ENCODE measurements at regions not wholly inside any gene's neighbourhood (a gene's known extent, or its start where the extent isn't known, plus 50 kb on each side); places are given as distances from the start of the nearest gene placed in this dataset.

- TF ChIP-seq TAF1 (IDR thresholded peaks at IDR 0.05; ENCODE audit: borderline replicate concordance, insufficient read depth, low read length) (no peak), SIN3A (IDR thresholded peaks at IDR 0.05; ENCODE audit: borderline replicate concordance, insufficient read depth, low read length) (no peak), REST (IDR thresholded peaks at IDR 0.05; ENCODE audit: insufficient read depth in 1 of 2, low read depth in 2 of 2, low read length in 2 of 2) (no peak), POLR2AphosphoS5 (IDR thresholded peaks at IDR 0.05; ENCODE audit: low read depth, low read length) (no peak), FOXP2 (optimal IDR thresholded peaks at IDR 0.05; ENCODE audit: borderline replicate concordance, extremely low read depth, extremely low read length, insufficient read depth) (no peak)
Measured at GRCh38 chr6:159460476-159460875, 232.6 kb downstream of the SOD2 start.

GRCh38 chr6:159456349-159456748, 236.7 kb downstream of the SOD2 start:
- TF ChIP-seq REST (IDR thresholded peaks at IDR 0.05; ENCODE audit: insufficient read depth in 1 of 2, low read depth in 2 of 2, low read length in 2 of 2) (no peak), POLR2AphosphoS5 (IDR thresholded peaks at IDR 0.05; ENCODE audit: low read depth, low read length) (no peak), FOXP2 (optimal IDR thresholded peaks at IDR 0.05; ENCODE audit: borderline replicate concordance, extremely low read depth, extremely low read length, insufficient read depth) (no peak), SIN3A (IDR thresholded peaks at IDR 0.05; ENCODE audit: borderline replicate concordance, insufficient read depth, low read length) (no peak), TAF1 (IDR thresholded peaks at IDR 0.05; ENCODE audit: borderline replicate concordance, insufficient read depth, low read length) (no peak)

- no peak for TF ChIP-seq POLR2AphosphoS5 (IDR thresholded peaks at IDR 0.05; ENCODE audit: low read depth, low read length)
- TF ChIP-seq REST (IDR thresholded peaks at IDR 0.05; ENCODE audit: insufficient read depth in 1 of 2, low read depth in 2 of 2, low read length in 2 of 2) = no peak
- TF ChIP-seq SIN3A (IDR thresholded peaks at IDR 0.05; ENCODE audit: borderline replicate concordance, insufficient read depth, low read length) = no peak
- TF ChIP-seq TAF1 (IDR thresholded peaks at IDR 0.05; ENCODE audit: borderline replicate concordance, insufficient read depth, low read length) = no peak
- no peak for TF ChIP-seq FOXP2 (optimal IDR thresholded peaks at IDR 0.05; ENCODE audit: borderline replicate concordance, extremely low read depth, extremely low read length, insufficient read depth)
Measured at GRCh38 chr6:159455700-159456274, 237.3 kb downstream of the SOD2 start.

GRCh38 chr6:159450815-159451465, 242.1 kb downstream of the SOD2 start:
- TF ChIP-seq POLR2AphosphoS5 (IDR thresholded peaks at IDR 0.05; ENCODE audit: low read depth, low read length) (no peak), TAF1 (IDR thresholded peaks at IDR 0.05; ENCODE audit: borderline replicate concordance, insufficient read depth, low read length) (no peak), REST (IDR thresholded peaks at IDR 0.05; ENCODE audit: insufficient read depth in 1 of 2, low read depth in 2 of 2, low read length in 2 of 2) (no peak), FOXP2 (optimal IDR thresholded peaks at IDR 0.05; ENCODE audit: borderline replicate concordance, extremely low read depth, extremely low read length, insufficient read depth) (no peak), SIN3A (IDR thresholded peaks at IDR 0.05; ENCODE audit: borderline replicate concordance, insufficient read depth, low read length) (no peak)
